Hematopoietic multipotent progenitor cell treated with erythropoietin and hydrocortisone succinate and interleukin-3 and kit ligand, for 8 days (in vitro differentiated cells): ENCODE measurements at regions not wholly inside any gene's neighbourhood (a gene's known extent, or its start where the extent isn't known, plus 50 kb on each side); places are given as distances from the start of the nearest gene placed in this dataset.

Experiments used
- DNase-seq: peaks from one replicate; pipeline ENCODE4 v3.0.0-alpha.2; 2015

- DNase-seq, result no peak
Observed at GRCh38 chr16:86062271-86062965, 163.5 kb downstream of the IRF8 start.

GRCh38 chr16:86063760-86064405 is 164.9 kb downstream of the IRF8 start:
- no peak for DNase-seq

- no peak for DNase-seq
Observed at GRCh38 chr16:86064431-86065250, 165.7 kb downstream of the IRF8 start.

GRCh38 chr16:86065711-86066110 is 166.7 kb downstream of the IRF8 start:
- peak; percentile 43 for DNase-seq

GRCh38 chr16:86066811-86067210 is 167.8 kb downstream of the IRF8 start:
- peak; percentile 79 for DNase-seq

GRCh38 chr16:86067516-86067915 is 168.6 kb downstream of the IRF8 start:
- DNase-seq, result no peak

- DNase-seq, result no peak
Observed at GRCh38 chr16:86067936-86068335, 169.0 kb downstream of the IRF8 start.

GRCh38 chr16:86068722-86069121 is 169.8 kb downstream of the IRF8 start:
- DNase-seq, result no peak

GRCh38 chr16:86069736-86070298 is 170.9 kb downstream of the IRF8 start:
- DNase-seq, result no peak

GRCh38 chr16:86070484-86070883 is 171.5 kb downstream of the IRF8 start:
- DNase-seq, result no peak

GRCh38 chr16:86070971-86071370 is 172.0 kb downstream of the IRF8 start:
- no peak for DNase-seq

GRCh38 chr16:86071611-86072240 is 172.8 kb downstream of the IRF8 start:
- no peak for DNase-seq

- peak; percentile 57 for DNase-seq
Observed at GRCh38 chr16:86072328-86073102, 173.6 kb downstream of the IRF8 start.

GRCh38 chr16:86073103-86073625 is 174.2 kb downstream of the IRF8 start:
- DNase-seq, result no peak

GRCh38 chr16:86073763-86074493 is 175.0 kb downstream of the IRF8 start:
- DNase-seq, result no peak

GRCh38 chr16:86074651-86075487 is 175.9 kb downstream of the IRF8 start:
- DNase-seq, result no peak

- DNase-seq, result no peak
Observed at GRCh38 chr16:86075488-86075785, 176.5 kb downstream of the IRF8 start.

- DNase-seq, result no peak
Observed at GRCh38 chr16:86075839-86076440, 177.0 kb downstream of the IRF8 start.

- no peak for DNase-seq
Observed at GRCh38 chr16:86076606-86077005, 177.6 kb downstream of the IRF8 start.
